ENCODE measurements at regions not wholly inside any gene's neighbourhood (a gene's known extent, or its start where the extent isn't known, plus 50 kb on each side); places are given as distances from the start of the nearest gene placed in this dataset.

- TF ChIP-seq CTCF (IDR thresholded peaks at IDR 0.05; ENCODE audit: control extremely low read depth, extremely low read depth, low read depth, missing control alignments): no peak
- no peak for DNase-seq (ENCODE audit: extremely low spot score)
- CTCF ChIA-PET: no interaction called here
- POLR2A ChIA-PET: no interaction called here
These were observed 287.5 kb upstream of the MGAT4C start for GRCh38 chr12:86543716-86544115.

- no peak for DNase-seq (ENCODE audit: extremely low spot score)
- no peak for TF ChIP-seq CTCF (IDR thresholded peaks at IDR 0.05; ENCODE audit: control extremely low read depth, extremely low read depth, low read depth, missing control alignments)
- ChIA-PET CTCF (no interaction called here), POLR2A (no interaction called here)
These were observed 274.9 kb upstream of the MGAT4C start for GRCh38 chr12:86530996-86531655.

GRCh38 chr12:86526060-86526595, 269.9 kb upstream of the MGAT4C start:
- CTCF ChIA-PET: no interaction called here
- POLR2A ChIA-PET: no interaction called here
- TF ChIP-seq CTCF (IDR thresholded peaks at IDR 0.05; ENCODE audit: control extremely low read depth, extremely low read depth, low read depth, missing control alignments): no peak
- no peak for DNase-seq (ENCODE audit: extremely low spot score)

GRCh38 chr12:86523844-86524243, 267.7 kb upstream of the MGAT4C start:
- POLR2A ChIA-PET: no interaction called here
- no peak for TF ChIP-seq CTCF (IDR thresholded peaks at IDR 0.05; ENCODE audit: control extremely low read depth, extremely low read depth, low read depth, missing control alignments)
- CTCF ChIA-PET: no interaction called here
- DNase-seq (ENCODE audit: extremely low spot score): no peak

- POLR2A ChIA-PET: no interaction called here
- no peak for DNase-seq (ENCODE audit: extremely low spot score)
- no peak for TF ChIP-seq CTCF (IDR thresholded peaks at IDR 0.05; ENCODE audit: control extremely low read depth, extremely low read depth, low read depth, missing control alignments)
- CTCF ChIA-PET: no interaction called here
These were observed 265.7 kb upstream of the MGAT4C start for GRCh38 chr12:86521870-86522269.

- DNase-seq (ENCODE audit: extremely low spot score): no peak
- CTCF ChIA-PET: interaction anchor here (1.0 kb wide), 1 partner anchor 9 kb away, joined by 3 read pairs; no protein-coding TSS in a partner anchor
- TF ChIP-seq CTCF (IDR thresholded peaks at IDR 0.05; ENCODE audit: control extremely low read depth, extremely low read depth, low read depth, missing control alignments): no peak
- POLR2A ChIA-PET: no interaction called here
These were observed 257.0 kb upstream of the MGAT4C start for GRCh38 chr12:86513226-86513625.
